ENCODE measurements at regions not wholly inside any gene's neighbourhood (a gene's known extent, or its start where the extent isn't known, plus 50 kb on each side); places are given as distances from the start of the nearest gene placed in this dataset.

DNA sequence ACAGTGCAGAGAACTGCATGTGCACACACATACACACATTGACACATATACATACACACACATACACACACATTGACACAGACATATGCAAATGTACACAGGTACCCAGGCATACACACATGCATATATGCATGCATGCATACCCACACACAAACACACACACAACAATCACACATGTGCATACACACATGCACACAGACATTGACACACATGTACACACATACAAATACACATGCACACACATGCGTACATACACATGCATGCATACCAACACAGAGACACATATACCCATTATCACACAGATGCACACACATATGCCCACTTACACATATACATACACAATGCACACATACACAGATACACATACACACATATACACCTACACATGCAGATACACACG, 299.6 kb upstream of the ADCY2 start:
- 75% methylated on average over 2 of the region's 2 CpGs for WGBS
- H3K4me1 ChIP-seq, result no peaks in the 10 kb centered on the region
- H3K9me3 ChIP-seq, result no peaks in the 10 kb centered on the region
- H3K36me3 ChIP-seq, result no peaks in the 10 kb centered on the region
- no peak for DNase-seq (ENCODE audit: low spot score in 2 of 2)
- H3K27me3 ChIP-seq, result no peaks in the 10 kb centered on the region
- no peak overlapping the region for H3K4me3 ChIP-seq
- H3K27ac ChIP-seq, result no peak overlapping the region
- TF ChIP-seq, protein P1, sequence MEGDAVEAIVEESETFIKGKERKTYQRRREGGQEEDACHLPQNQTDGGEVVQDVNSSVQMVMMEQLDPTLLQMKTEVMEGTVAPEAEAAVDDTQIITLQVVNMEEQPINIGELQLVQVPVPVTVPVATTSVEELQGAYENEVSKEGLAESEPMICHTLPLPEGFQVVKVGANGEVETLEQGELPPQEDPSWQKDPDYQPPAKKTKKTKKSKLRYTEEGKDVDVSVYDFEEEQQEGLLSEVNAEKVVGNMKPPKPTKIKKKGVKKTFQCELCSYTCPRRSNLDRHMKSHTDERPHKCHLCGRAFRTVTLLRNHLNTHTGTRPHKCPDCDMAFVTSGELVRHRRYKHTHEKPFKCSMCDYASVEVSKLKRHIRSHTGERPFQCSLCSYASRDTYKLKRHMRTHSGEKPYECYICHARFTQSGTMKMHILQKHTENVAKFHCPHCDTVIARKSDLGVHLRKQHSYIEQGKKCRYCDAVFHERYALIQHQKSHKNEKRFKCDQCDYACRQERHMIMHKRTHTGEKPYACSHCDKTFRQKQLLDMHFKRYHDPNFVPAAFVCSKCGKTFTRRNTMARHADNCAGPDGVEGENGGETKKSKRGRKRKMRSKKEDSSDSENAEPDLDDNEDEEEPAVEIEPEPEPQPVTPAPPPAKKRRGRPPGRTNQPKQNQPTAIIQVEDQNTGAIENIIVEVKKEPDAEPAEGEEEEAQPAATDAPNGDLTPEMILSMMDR (IDR thresholded peaks at IDR 0.05), result no peak
- TF ChIP-seq POLR2AphosphoS5 (IDR thresholded peaks at IDR 0.05) (no peak), POLR2A (IDR thresholded peaks at IDR 0.05) (no peak), EP300 (IDR thresholded peaks at IDR 0.05) (no peak)

DNA sequence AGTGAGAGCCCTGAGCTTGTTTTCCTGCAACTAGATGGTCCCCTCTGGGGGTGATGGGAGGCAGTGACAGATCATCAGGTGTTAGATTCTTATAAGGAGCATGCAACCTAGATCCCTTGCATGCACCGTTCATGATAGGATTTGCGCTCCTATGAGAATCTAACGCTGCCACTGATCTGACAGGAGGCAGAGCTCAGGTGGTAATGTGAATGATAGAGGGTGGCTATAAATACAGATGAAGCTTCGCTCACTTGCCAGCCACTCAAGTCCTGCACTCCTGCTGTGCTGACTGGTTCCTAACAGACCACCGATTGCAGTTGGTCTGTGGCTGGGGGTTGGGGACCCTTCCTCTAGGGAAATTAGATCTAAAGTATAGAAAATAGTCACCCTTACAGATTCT, 290.6 kb upstream of the ADCY2 start:
- TF ChIP-seq, protein P1 (IDR thresholded peaks at IDR 0.05), result no peak
- no peak for TF ChIP-seq POLR2AphosphoS5 (IDR thresholded peaks at IDR 0.05)
- TF ChIP-seq EP300 (IDR thresholded peaks at IDR 0.05), result no peak
- no peak for TF ChIP-seq POLR2A (IDR thresholded peaks at IDR 0.05)
- WGBS, result 81% methylated on average over 5 of the region's 5 CpGs
- no peaks in the 10 kb centered on the region for H3K9me3 ChIP-seq
- H3K36me3 ChIP-seq, result no peaks in the 10 kb centered on the region
- H3K4me1 ChIP-seq, result no peaks in the 10 kb centered on the region
- DNase-seq (ENCODE audit: low spot score in 2 of 2), result no peak
- no peaks in the 10 kb centered on the region for H3K27me3 ChIP-seq
- no peak overlapping the region for H3K27ac ChIP-seq
- H3K4me3 ChIP-seq, result no peak overlapping the region

DNA sequence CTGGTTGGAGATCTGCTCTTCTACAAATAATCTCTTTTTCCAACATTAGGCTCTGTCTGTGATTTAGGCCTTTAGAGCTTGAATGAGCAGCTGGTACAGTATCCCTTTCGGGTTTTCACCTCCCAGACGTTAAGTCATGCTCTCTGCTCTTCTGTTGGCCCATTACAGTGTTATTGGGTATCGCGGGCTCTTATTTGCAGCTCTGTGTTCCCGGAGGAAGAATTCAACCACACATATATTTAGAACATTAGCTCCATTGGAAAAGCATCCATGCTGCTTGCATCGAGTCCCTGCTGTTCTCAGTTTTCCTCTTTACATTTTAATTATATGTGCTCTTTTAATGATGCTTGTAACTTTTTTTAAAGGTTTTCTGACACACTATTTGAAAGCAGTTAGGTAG, 278.0 kb upstream of the ADCY2 start:
- H3K27ac ChIP-seq, result no peak overlapping the region
- no peaks in the 10 kb centered on the region for H3K27me3 ChIP-seq
- DNase-seq (ENCODE audit: low spot score in 2 of 2), result no peak
- H3K4me1 ChIP-seq, result no peaks in the 10 kb centered on the region
- WGBS, result 86% methylated on average over 6 of the region's 6 CpGs
- H3K9me3 ChIP-seq, result peaks cover 3% of the 10 kb centered on the region
- no peaks in the 10 kb centered on the region for H3K36me3 ChIP-seq
- TF ChIP-seq, protein P1 (IDR thresholded peaks at IDR 0.05), result no peak
- no peak for TF ChIP-seq EP300 (IDR thresholded peaks at IDR 0.05)
- TF ChIP-seq POLR2AphosphoS5 (IDR thresholded peaks at IDR 0.05), result no peak
- H3K4me3 ChIP-seq, result no peak overlapping the region

DNA sequence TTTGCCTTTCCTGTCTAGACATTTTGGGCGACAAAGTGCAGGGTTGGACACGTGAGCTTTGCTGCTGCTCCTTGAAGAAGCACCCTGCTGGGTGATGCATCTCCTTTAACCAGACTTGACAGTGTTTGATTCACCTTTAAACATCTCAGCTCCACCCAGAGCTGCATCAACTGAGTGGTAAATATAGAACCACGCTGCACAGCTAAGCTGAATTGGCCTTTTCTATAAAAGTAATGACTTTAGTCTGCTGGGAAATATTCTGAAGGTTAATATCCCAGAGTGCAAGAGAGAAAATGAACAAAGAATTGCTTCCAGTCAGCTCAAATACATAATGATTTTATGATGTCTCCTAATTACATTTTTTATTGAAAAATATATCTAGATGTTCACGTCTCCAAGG, 264.3 kb upstream of the ADCY2 start:
- no peaks in the 10 kb centered on the region for H3K27me3 ChIP-seq
- no peaks in the 10 kb centered on the region for H3K9me3 ChIP-seq
- no peaks in the 10 kb centered on the region for H3K4me1 ChIP-seq
- no peak overlapping the region for H3K27ac ChIP-seq
- no peaks in the 10 kb centered on the region for H3K36me3 ChIP-seq
- H3K4me3 ChIP-seq, result no peak overlapping the region
- 68% methylated on average over 4 of the region's 4 CpGs for WGBS
- no peak for TF ChIP-seq POLR2AphosphoS5 (IDR thresholded peaks at IDR 0.05)
- TF ChIP-seq, protein P1 (IDR thresholded peaks at IDR 0.05), result no peak
- no peak for TF ChIP-seq EP300 (IDR thresholded peaks at IDR 0.05)
- no peak for TF ChIP-seq POLR2A (IDR thresholded peaks at IDR 0.05)
- DNase-seq (ENCODE audit: low spot score in 2 of 2), result no peak

DNA sequence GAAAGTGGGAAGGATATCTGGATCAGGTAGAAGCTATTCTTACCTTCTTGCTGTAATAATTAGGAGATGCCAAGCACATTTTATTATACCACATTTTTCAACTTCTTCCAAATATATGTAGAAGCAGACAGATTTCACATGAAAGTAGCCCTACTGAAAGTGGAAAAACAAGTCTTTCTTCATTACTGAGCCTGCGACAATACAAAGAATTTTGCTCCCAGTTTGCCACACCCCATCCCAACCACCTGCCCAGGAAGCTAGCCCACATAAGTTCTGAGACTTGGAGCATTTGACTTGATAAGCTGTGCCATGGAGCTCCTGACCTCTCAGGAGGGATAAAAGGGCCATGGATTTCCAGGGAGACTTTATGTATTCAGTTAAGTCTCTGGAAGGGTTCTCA, 249.1 kb upstream of the ADCY2 start:
- H3K27me3 ChIP-seq, result no peaks in the 10 kb centered on the region
- DNase-seq (ENCODE audit: low spot score in 2 of 2), result no peak
- H3K27ac ChIP-seq, result no peak overlapping the region
- peaks cover 3% of the 10 kb centered on the region for H3K9me3 ChIP-seq
- no peak overlapping the region for H3K4me3 ChIP-seq
- no peaks in the 10 kb centered on the region for H3K36me3 ChIP-seq
- no peaks in the 10 kb centered on the region for H3K4me1 ChIP-seq
- TF ChIP-seq POLR2A (IDR thresholded peaks at IDR 0.05) (no peak), POLR2AphosphoS5 (IDR thresholded peaks at IDR 0.05) (no peak), EP300 (IDR thresholded peaks at IDR 0.05) (no peak)
- TF ChIP-seq, protein P1 (IDR thresholded peaks at IDR 0.05), result no peak
- WGBS, result 32% methylated on average over 1 of the region's 1 CpG

Measured in suprapubic skin (tissue), 4 donors.